ENCODE measurements at regions not wholly inside any gene's neighbourhood (a gene's known extent, or its start where the extent isn't known, plus 50 kb on each side); places are given as distances from the start of the nearest gene placed in this dataset.

- DNase-seq (ENCODE audit: low read depth), result no peak
These were observed 133.3 kb downstream of the KLF12 start for GRCh38 chr13:74000876-74001275.

- no peak for DNase-seq (ENCODE audit: low read depth)
These were observed 135.6 kb downstream of the KLF12 start for GRCh38 chr13:73998631-73999030.

- DNase-seq (ENCODE audit: low read depth), result no peak
These were observed 136.2 kb downstream of the KLF12 start for GRCh38 chr13:73997964-73998363.

GRCh38 chr13:73996569-73996968 lies 137.6 kb downstream of the KLF12 start:
- DNase-seq (ENCODE audit: low read depth), result no peak

- DNase-seq (ENCODE audit: low read depth), result no peak
These were observed 138.5 kb downstream of the KLF12 start for GRCh38 chr13:73995736-73996135.

- DNase-seq (ENCODE audit: low read depth), result no peak
These were observed 140.5 kb downstream of the KLF12 start for GRCh38 chr13:73993661-73994060.

GRCh38 chr13:73991884-73992283 lies 142.3 kb downstream of the KLF12 start:
- DNase-seq (ENCODE audit: low read depth), result no peak

GRCh38 chr13:73991384-73991783 lies 142.8 kb downstream of the KLF12 start:
- no peak for DNase-seq (ENCODE audit: low read depth)

GRCh38 chr13:73989244-73989843 lies 144.9 kb downstream of the KLF12 start:
- DNase-seq (ENCODE audit: low read depth), result no peak

- no peak for DNase-seq (ENCODE audit: low read depth)
These were observed 145.7 kb downstream of the KLF12 start for GRCh38 chr13:73988461-73988860.

GRCh38 chr13:73987618-73988017 lies 146.6 kb downstream of the KLF12 start:
- no peak for DNase-seq (ENCODE audit: low read depth)

- DNase-seq (ENCODE audit: low read depth), result no peak
These were observed 148.4 kb downstream of the KLF12 start for GRCh38 chr13:73985783-73986182.

- peak; percentile 58 for DNase-seq (ENCODE audit: low read depth)
These were observed 149.1 kb downstream of the KLF12 start for GRCh38 chr13:73984949-73985691.

GRCh38 chr13:73984201-73984600 lies 150.0 kb downstream of the KLF12 start:
- no peak for DNase-seq (ENCODE audit: low read depth)

- DNase-seq (ENCODE audit: low read depth), result no peak
These were observed 151.1 kb downstream of the KLF12 start for GRCh38 chr13:73983109-73983508.

- no peak for DNase-seq (ENCODE audit: low read depth)
These were observed 152.6 kb downstream of the KLF12 start for GRCh38 chr13:73981595-73981994.

GRCh38 chr13:73975767-73976166 lies 158.4 kb downstream of the KLF12 start:
- no peak for DNase-seq (ENCODE audit: low read depth)

GRCh38 chr13:73974051-73974450 lies 160.2 kb downstream of the KLF12 start:
- no peak for DNase-seq (ENCODE audit: low read depth)

- no peak for DNase-seq (ENCODE audit: low read depth)
These were observed 161.0 kb downstream of the KLF12 start for GRCh38 chr13:73973156-73973555.

GRCh38 chr13:73972545-73972944 lies 161.7 kb downstream of the KLF12 start:
- DNase-seq (ENCODE audit: low read depth), result no peak

GRCh38 chr13:73971481-73971880 lies 162.7 kb downstream of the KLF12 start:
- DNase-seq (ENCODE audit: low read depth), result no peak

GRCh38 chr13:73970421-73971055 lies 163.7 kb downstream of the KLF12 start:
- no peak for DNase-seq (ENCODE audit: low read depth)

GRCh38 chr13:73967397-73968165 lies 166.6 kb downstream of the KLF12 start:
- DNase-seq (ENCODE audit: low read depth), result no peak
